ENCODE measurements at regions not wholly inside any gene's neighbourhood (a gene's known extent, or its start where the extent isn't known, plus 50 kb on each side); places are given as distances from the start of the nearest gene placed in this dataset.

DNA sequence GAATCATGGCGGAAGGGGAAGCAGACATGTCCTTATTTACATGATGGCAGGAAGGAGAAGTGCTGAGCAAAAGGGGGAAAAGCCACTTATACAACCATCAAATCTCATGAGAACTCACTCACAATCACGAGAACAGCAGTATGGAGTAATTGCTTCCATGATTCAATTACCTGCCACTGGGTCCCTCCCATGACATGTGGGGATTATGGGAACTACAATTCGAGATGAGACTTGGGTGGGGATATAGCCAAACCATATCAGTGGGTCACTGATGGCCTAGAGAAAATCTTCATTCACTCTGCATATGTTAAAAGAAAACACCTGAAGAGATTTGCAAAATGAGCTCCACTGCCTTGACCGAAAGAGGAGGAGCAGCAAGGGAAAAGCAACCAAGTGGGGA is 130.3 kb upstream of the FAM20A start:
- Mint-ChIP-seq H3K9me3 (peaks cover 17% of the 10 kb centered on the region), H3K4me1 (ENCODE audit: low read depth) (no peaks in the 10 kb centered on the region), H3K36me3 (ENCODE audit: low read depth) (no peaks in the 10 kb centered on the region), H3K27ac (no peak overlapping the region), H3K4me3 (no peak overlapping the region), H3K27me3 (ENCODE audit: insufficient read depth) (peaks cover 2% of the 10 kb centered on the region; the same call in 1 of the 2 replicates)
- no peak for DNase-seq
- TF ChIP-seq, protein P1, sequence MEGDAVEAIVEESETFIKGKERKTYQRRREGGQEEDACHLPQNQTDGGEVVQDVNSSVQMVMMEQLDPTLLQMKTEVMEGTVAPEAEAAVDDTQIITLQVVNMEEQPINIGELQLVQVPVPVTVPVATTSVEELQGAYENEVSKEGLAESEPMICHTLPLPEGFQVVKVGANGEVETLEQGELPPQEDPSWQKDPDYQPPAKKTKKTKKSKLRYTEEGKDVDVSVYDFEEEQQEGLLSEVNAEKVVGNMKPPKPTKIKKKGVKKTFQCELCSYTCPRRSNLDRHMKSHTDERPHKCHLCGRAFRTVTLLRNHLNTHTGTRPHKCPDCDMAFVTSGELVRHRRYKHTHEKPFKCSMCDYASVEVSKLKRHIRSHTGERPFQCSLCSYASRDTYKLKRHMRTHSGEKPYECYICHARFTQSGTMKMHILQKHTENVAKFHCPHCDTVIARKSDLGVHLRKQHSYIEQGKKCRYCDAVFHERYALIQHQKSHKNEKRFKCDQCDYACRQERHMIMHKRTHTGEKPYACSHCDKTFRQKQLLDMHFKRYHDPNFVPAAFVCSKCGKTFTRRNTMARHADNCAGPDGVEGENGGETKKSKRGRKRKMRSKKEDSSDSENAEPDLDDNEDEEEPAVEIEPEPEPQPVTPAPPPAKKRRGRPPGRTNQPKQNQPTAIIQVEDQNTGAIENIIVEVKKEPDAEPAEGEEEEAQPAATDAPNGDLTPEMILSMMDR (IDR thresholded peaks at IDR 0.05), result no peak

DNA sequence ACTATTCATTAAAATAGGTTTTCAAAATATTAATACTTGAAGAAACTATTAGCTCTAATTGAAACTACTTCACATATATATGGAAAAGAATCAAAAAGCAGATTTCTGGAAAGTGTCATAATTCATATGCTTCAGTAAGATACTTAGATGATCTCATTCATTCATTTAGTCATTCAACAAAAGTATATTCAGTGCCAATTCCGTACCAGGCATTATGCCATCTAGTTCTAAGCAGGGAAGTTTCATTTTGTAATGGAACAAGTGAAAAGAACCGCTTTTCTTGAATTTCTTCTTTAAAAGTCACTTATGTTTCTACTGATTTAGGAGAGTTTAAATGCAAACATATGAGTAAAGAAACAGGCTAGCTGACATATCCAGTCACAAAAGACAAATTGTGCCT is 118.3 kb upstream of the FAM20A start:
- DNase-seq, result no peak
- Mint-ChIP-seq H3K9me3 (peaks cover 3% of the 10 kb centered on the region; the same call in 1 of the 2 replicates), H3K36me3 (ENCODE audit: low read depth) (no peaks in the 10 kb centered on the region), H3K27ac (no peak overlapping the region), H3K27me3 (ENCODE audit: insufficient read depth) (no peaks in the 10 kb centered on the region; the same call in 1 of the 2 replicates), H3K4me3 (no peak overlapping the region), H3K4me1 (ENCODE audit: low read depth) (no peaks in the 10 kb centered on the region)
- TF ChIP-seq, protein P1 (IDR thresholded peaks at IDR 0.05), result no peak

DNA sequence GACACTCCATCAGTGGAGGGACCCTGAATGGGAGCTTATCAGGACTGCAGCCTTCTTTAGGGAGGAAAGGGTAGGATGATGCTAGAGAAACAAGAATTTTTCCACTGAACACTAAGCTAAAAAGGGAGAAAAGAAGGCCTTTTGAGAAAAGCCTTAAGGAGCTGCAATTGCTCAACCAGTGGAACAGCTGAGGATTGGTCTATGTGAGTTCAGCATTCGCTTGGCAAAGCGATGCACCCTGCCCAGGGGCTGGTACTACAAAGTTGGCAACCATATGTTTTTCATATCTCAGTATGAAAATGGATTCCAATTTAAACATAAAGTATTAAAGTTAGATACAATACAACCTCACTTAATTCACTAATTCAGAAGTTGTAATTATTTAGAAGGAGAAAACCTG is 117.8 kb upstream of the FAM20A start:
- DNase-seq, result no peak
- Mint-ChIP-seq H3K4me1 (ENCODE audit: low read depth) (no peaks in the 10 kb centered on the region), H3K27ac (no peak overlapping the region), H3K27me3 (ENCODE audit: insufficient read depth) (no peaks in the 10 kb centered on the region; the same call in 1 of the 2 replicates), H3K9me3 (peaks cover 5% of the 10 kb centered on the region; the same call in 1 of the 2 replicates), H3K4me3 (no peak overlapping the region), H3K36me3 (ENCODE audit: low read depth) (no peaks in the 10 kb centered on the region)
- TF ChIP-seq, protein P1 (IDR thresholded peaks at IDR 0.05), result no peak

- Mint-ChIP-seq H3K4me3 (no peak overlapping the region), H3K9me3 (peaks cover 8% of the 10 kb centered on the region), H3K4me1 (ENCODE audit: low read depth) (no peaks in the 10 kb centered on the region), H3K27me3 (ENCODE audit: insufficient read depth) (no peaks in the 10 kb centered on the region; the same call in 1 of the 2 replicates), H3K27ac (no peak overlapping the region), H3K36me3 (ENCODE audit: low read depth) (no peaks in the 10 kb centered on the region)
- TF ChIP-seq, protein P1 (IDR thresholded peaks at IDR 0.05), result no peak
- DNase-seq, result no peak
These were observed 117.3 kb upstream of the FAM20A start for GRCh38 chr17:68718465-68718864.

- DNase-seq, result no peak
- Mint-ChIP-seq H3K36me3 (ENCODE audit: low read depth) (no peaks in the 10 kb centered on the region), H3K4me1 (ENCODE audit: low read depth) (peaks cover 28% of the 10 kb centered on the region), H3K9me3 (peaks cover 8% of the 10 kb centered on the region), H3K4me3 (no peak overlapping the region), H3K27me3 (ENCODE audit: insufficient read depth) (no peaks in the 10 kb centered on the region; the same call in 1 of the 2 replicates), H3K27ac (no peak overlapping the region)
- TF ChIP-seq, protein P1 (IDR thresholded peaks at IDR 0.05), result no peak
These were observed 113.5 kb upstream of the FAM20A start for GRCh38 chr17:68714676-68715075.

DNA sequence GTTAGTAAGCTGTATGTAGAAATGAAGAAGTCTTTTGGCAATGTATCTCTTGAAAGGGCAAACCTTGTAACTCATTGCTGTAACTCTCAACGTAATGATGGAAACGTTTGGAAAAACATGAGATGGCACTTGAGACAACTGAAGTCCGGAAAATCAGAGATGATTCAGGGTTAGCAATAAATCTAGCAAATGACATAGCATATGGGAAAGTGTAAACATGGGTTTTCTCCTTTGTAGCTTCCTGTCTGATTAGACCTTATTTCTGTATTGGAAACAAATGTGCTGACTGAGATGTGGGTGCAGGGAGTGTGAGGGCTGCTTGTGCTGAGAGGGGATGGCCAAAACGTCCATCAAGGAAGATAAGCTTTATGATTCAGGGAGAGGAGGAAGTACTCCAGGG is 110.7 kb upstream of the FAM20A start:
- DNase-seq, result no peak
- H3K4me3 Mint-ChIP-seq, result no peak overlapping the region
- H3K27ac Mint-ChIP-seq, result no peak overlapping the region
- H3K27me3 Mint-ChIP-seq (ENCODE audit: insufficient read depth), result no peaks in the 10 kb centered on the region
- H3K4me1 Mint-ChIP-seq (ENCODE audit: low read depth), result peaks cover 33% of the 10 kb centered on the region
- no peaks in the 10 kb centered on the region for H3K36me3 Mint-ChIP-seq (ENCODE audit: low read depth)
- TF ChIP-seq, protein P1 (IDR thresholded peaks at IDR 0.05), result no peak
- H3K9me3 Mint-ChIP-seq, result peaks cover 8% of the 10 kb centered on the region
